WTC11 (cell line): ENCODE measurements at regions not wholly inside any gene's neighbourhood (a gene's known extent, or its start where the extent isn't known, plus 50 kb on each side); places are given as distances from the start of the nearest gene placed in this dataset.

Experiments
- ATAC-seq: fragments of 200-7000 bp; cut with Tn5 transposase; 2 replicates; pipeline ENCODE4 v1.10.0; 2021; ENCODE audit warnings: mild to moderate bottlenecking, moderate library complexity
- CTCF ChIA-PET: fragments of 300-600 bp; sonication (Branson Sonifier 250); formaldehyde crosslinking; loops from one replicate; lab custom pipeline; 2021; ENCODE audit warnings: antibody characterized with exemption; lab: Charles Lee
- POLR2A ChIA-PET: fragments of 350-600 bp; sonication (Branson Sonifier 250); formaldehyde crosslinking; loops from one replicate; lab custom pipeline; 2021; ENCODE audit warnings: antibody characterized with exemption; lab: Charles Lee
- DNase-seq: peaks from one replicate; pipeline ENCODE4 v3.0.0; 2021; ENCODE audit warnings: low spot score
- H3K27ac Mint-ChIP-seq: 2 replicates; pipeline ENCODE4 v1.8.0; 2021; ENCODE audit warnings: mixed read lengths
- H3K27me3 Mint-ChIP-seq: 2 replicates; pipeline ENCODE4 v1.8.0; 2021; ENCODE audit warnings: low read depth, mild to moderate bottlenecking, moderate library complexity, mixed read lengths
- H3K36me3 Mint-ChIP-seq: 2 replicates; pipeline ENCODE4 v1.8.0; 2021; ENCODE audit warnings: mixed read lengths
- H3K4me1 Mint-ChIP-seq: 2 replicates; pipeline ENCODE4 v1.8.0; 2022; ENCODE audit warnings: mixed read lengths
- H3K4me3 Mint-ChIP-seq: 2 replicates; pipeline ENCODE4 v1.8.0; 2021; ENCODE audit warnings: mild to moderate bottlenecking, moderate library complexity, mixed read lengths
- H3K9me3 Mint-ChIP-seq: 2 replicates; pipeline ENCODE4 v1.8.0; 2021; ENCODE audit warnings: mixed read lengths
- ATF2 ChIP-seq: sonication (generic); formaldehyde crosslinking; IDR thresholded peaks from 2 replicates; pipeline ENCODE4 v1.8.1; 2022; ENCODE audit warnings: low read depth, missing genetic modification reagents, borderline replicate concordance
- ATF6 ChIP-seq: sonication (generic); formaldehyde crosslinking; IDR thresholded peaks from 2 replicates; pipeline ENCODE4 v1.8.1; 2023; ENCODE audit warnings: mild to moderate bottlenecking, missing genetic modification reagents
- ELF4 ChIP-seq: sonication (generic); formaldehyde crosslinking; IDR thresholded peaks from 2 replicates; pipeline ENCODE4 v1.8.1; 2022; ENCODE audit warnings: low read depth, mild to moderate bottlenecking, moderate library complexity, missing genetic modification reagents
- GABPB1 ChIP-seq: sonication (generic); formaldehyde crosslinking; IDR thresholded peaks from 2 replicates; pipeline ENCODE4 v1.8.1; 2023; ENCODE audit warnings: mild to moderate bottlenecking, missing genetic modification reagents
- HMGXB4 ChIP-seq: sonication (generic); formaldehyde crosslinking; IDR thresholded peaks from 2 replicates; pipeline ENCODE4 v1.8.1; 2023; ENCODE audit warnings: mild to moderate bottlenecking, moderate library complexity, missing genetic modification reagents
- MAX ChIP-seq: sonication (generic); formaldehyde crosslinking; IDR thresholded peaks from 2 replicates; pipeline ENCODE4 v1.8.0; 2022; ENCODE audit warnings: mild to moderate bottlenecking, missing genetic modification reagents
- OVOL2 ChIP-seq: fragments of 250-450 bp; sonication (Bioruptor Pico); IDR thresholded peaks from 2 replicates; pipeline ENCODE4 v1.9.0; 2021; ENCODE audit warnings: mild to moderate bottlenecking, borderline replicate concordance
- PREB ChIP-seq: sonication (generic); formaldehyde crosslinking; IDR thresholded peaks from 2 replicates; pipeline ENCODE4 v1.8.1; 2022; ENCODE audit warnings: mild to moderate bottlenecking, missing genetic modification reagents, moderate library complexity, borderline replicate concordance
- RORB ChIP-seq: fragments of 250-450 bp; sonication (Bioruptor Pico); IDR thresholded peaks from 2 replicates; pipeline ENCODE4 v1.9.0; 2021; ENCODE audit warnings: mild to moderate bottlenecking
- ZNF121 ChIP-seq: sonication (generic); formaldehyde crosslinking; IDR thresholded peaks from 2 replicates; pipeline ENCODE4 v1.8.0; 2023; ENCODE audit warnings: missing genetic modification reagents
- ZNF263 ChIP-seq: sonication (generic); formaldehyde crosslinking; IDR thresholded peaks from 2 replicates; pipeline ENCODE4 v1.8.1; 2022; ENCODE audit warnings: low read depth, mild to moderate bottlenecking, moderate library complexity, missing genetic modification reagents
- ZNF532 ChIP-seq: fragments of 250-450 bp; sonication (Bioruptor Pico); IDR thresholded peaks from 2 replicates; pipeline ENCODE4 v1.9.0; 2021; ENCODE audit warnings: mild to moderate bottlenecking, borderline replicate concordance

GRCh38 chr10:47133871-47134570 is 166.0 kb upstream of the GDF10 start (continued):
- TF ChIP-seq PREB (CRISPR knock-in tag): no peak
- TF ChIP-seq ELF4 (CRISPR knock-in tag): no peak
- no peak for TF ChIP-seq MAX
- TF ChIP-seq HMGXB4 (CRISPR knock-in tag): no peak
- no peak for TF ChIP-seq ATF2 (CRISPR knock-in tag)
- TF ChIP-seq ATF6 (CRISPR knock-in tag): no peak
- no peak for TF ChIP-seq ZNF121 (CRISPR knock-in tag)
- no peak for TF ChIP-seq OVOL2
- TF ChIP-seq ZNF532 (CRISPR knock-in tag): no peak

GRCh38 chr10:47136866-47137265 is 163.1 kb upstream of the GDF10 start:
- ATAC-seq: no peak

More at GRCh38 chr10:47136866-47137265, 163.1 kb upstream of the GDF10 start:
- no peak for DNase-seq
- TF ChIP-seq GABPB1 (CRISPR knock-in tag) (no peak), ZNF263 (CRISPR knock-in tag) (no peak), RORB (CRISPR knock-in tag) (no peak), ZNF121 (CRISPR knock-in tag) (no peak)
- Mint-ChIP-seq H3K36me3 (no peaks in the 10 kb centered on the region), H3K27ac (no peak overlapping the region), H3K4me1 (no peaks in the 10 kb centered on the region), H3K4me3 (no peak overlapping the region), H3K9me3 (peaks cover 6% of the 10 kb centered on the region), H3K27me3 (no peaks in the 10 kb centered on the region)
- ChIA-PET POLR2A (no interaction called here), CTCF (interaction anchor here (1.0 to 1.3 kb wide), 3 partner anchors 9 to 175 kb away, joined by 4 read pairs; no protein-coding TSS in a partner anchor)
